GM19240 (cell line): ENCODE measurements at regions not wholly inside any gene's neighbourhood (a gene's known extent, or its start where the extent isn't known, plus 50 kb on each side); places are given as distances from the start of the nearest gene placed in this dataset.

Experiments used
- DNase-seq: peaks from one replicate; pipeline ENCODE4 v3.0.0; 2011; ENCODE audit warnings: low spot score; ENCODE audit not compliant: insufficient read length

GRCh38 chr15:95475067-95475466 lies 855.4 kb upstream of the NR2F2 start:
- DNase-seq, result no peak

GRCh38 chr15:95479308-95479707 lies 851.2 kb upstream of the NR2F2 start:
- no peak for DNase-seq

DNA sequence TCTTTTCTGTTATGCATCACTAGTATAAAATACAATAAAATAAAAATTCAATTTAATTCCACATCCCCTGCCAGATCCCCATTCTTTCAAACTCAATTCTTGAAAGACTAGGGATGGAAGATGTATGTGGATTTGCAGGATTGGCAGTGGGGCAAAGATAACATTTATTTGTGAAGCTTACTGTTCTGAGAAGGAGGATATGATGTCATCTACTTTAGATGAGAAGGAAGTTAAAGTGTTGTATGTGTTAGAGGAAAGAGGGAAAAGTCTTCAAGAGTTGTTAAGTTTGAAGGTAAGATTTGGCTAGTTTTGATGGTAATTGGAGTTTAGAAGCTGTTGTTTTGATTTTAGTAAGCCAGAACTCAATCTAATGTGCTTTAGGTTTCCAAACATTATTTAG lies 845.1 kb upstream of the NR2F2 start:
- no peak for DNase-seq

DNA sequence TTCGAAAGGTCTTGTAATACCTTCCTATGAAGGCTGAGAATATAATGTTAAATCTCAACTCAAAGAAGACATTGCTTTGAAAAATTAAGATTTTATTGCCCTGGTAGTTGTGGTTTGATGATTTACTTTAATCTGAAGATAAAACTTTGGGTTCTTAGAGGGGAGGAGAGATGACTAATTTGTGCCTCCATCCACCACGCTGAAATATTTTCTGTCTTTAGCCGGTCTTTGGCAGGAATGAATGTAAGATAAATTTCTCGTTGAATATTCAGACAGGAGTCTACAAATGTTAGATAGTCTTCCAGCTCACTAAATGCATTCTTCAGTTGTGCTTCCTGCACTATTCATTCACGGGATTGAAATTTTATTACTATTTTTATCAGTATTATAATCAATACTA lies 844.3 kb upstream of the NR2F2 start:
- DNase-seq, result no peak

DNA sequence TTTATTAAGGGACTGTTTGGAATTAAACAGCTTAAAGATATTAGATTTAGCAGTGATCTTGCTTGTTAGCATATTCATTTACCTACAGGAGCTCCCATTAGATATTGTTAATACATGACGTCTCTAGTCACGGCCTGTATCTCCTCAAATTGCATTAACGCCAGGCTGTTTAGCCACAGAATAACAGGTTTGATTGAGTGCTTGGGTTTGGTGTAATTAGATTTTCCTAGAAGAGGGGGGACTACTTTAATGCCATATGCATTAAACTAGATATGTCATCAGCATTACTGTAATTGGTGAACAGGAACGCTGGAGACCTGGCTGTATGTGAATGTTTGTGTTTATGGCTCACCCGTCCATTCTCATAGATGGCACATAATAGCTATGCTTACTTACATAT lies 841.4 kb upstream of the NR2F2 start:
- no peak for DNase-seq

- no peak for DNase-seq
Measured at GRCh38 chr15:95492388-95493070, 838.0 kb upstream of the NR2F2 start.

GRCh38 chr15:95494971-95495541 lies 835.4 kb upstream of the NR2F2 start:
- DNase-seq, result no peak

DNA sequence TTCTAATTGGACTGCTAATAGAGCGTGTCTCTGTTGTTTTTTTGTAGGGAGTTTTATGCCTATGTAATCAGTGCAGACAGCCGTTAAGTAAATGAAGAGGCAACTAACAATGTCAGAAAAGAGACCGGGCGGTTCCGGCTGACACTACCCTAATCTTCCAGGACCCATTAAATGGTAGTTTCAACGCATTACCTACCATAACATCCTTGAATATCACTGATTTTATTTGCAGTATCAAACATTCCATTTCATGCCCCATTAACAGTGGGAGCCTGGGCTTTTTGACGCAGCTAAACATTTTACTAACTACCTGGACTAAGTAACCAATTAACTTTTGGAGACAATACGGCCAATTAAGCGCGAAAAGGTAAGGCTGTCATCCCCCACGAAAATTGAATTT lies 832.9 kb upstream of the NR2F2 start:
- no peak for DNase-seq

DNA sequence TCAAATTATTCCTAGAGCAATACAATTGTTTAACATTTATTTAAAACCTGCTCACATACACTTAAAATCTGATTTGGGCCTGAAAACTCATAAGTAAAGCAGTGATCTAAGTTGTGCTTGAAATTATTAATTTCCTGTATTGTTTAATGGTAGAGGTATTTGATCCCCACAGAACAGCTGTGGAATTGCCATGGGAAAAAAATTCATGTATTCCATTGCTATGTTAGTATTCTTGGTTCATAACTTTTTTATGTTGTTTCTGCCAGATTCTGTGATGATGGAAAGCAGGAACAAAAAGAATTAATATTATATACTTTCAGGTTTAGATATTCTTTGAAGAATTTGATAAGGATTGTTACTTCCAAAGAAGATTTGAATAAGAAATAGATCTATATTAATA lies 831.5 kb upstream of the NR2F2 start:
- DNase-seq, result no peak

- DNase-seq, result no peak
Measured at GRCh38 chr15:95499397-95499796, 831.1 kb upstream of the NR2F2 start.

DNA sequence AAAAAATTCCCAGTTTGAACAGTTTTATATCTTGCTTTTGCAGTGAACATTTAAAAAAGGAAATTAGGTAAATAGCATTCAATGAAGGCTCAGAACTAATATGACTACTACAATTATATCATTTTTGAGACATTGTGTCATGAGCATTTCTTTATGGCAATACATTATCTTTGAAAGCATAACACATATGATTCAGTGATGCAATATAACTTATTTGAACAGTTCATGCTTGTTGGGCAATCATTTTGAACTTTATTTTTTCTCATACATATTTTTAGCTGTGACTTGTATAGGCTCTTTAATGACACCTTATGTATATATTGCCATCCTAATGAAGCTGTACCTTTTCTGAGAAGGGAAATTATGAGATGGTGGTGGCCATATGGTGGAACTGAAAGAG lies 828.6 kb upstream of the NR2F2 start:
- DNase-seq, result no peak

- no peak for DNase-seq
Measured at GRCh38 chr15:95503107-95503506, 827.4 kb upstream of the NR2F2 start.

GRCh38 chr15:95503640-95504225 lies 826.8 kb upstream of the NR2F2 start:
- DNase-seq, result no peak

DNA sequence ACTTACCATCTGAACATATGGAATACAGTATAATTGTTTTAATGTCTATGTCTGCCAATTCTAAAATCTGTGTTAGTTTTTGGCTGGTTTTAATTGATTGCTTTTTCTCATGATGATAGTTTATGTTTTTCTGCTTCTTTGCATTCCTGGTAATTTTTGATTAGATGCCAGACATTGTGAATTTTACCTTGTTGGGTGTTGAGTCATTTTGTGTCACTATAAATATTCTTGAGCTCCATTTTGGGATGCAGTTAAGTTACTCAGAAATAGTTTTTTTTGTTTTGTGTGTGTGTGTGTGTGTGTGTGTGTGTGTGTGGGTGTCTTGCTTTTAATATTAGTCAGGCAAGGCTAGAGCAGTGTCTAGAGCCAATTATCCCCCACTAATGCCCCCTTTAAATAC lies 818.8 kb upstream of the NR2F2 start:
- no peak for DNase-seq

- DNase-seq, result no peak
Measured at GRCh38 chr15:95512906-95513305, 817.6 kb upstream of the NR2F2 start.

DNA sequence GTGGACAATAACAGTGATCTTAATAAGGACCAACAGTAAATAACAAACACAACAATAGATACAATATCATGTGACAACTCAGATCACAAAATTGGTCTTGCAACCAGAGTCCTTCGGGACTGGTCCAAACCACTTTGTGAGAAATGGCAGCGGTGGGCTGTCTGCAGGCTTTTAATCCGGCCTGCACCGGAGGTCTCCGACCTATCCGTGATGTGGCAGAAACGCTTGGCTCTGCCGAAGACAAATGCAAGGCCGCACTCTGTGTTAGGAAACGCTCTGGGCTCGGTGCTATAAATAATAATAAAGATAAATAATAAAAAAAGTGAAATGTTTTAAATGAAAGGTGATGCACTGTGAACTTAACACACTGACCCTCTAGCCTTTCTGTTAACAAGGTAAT lies 810.6 kb upstream of the NR2F2 start:
- no peak for DNase-seq

DNA sequence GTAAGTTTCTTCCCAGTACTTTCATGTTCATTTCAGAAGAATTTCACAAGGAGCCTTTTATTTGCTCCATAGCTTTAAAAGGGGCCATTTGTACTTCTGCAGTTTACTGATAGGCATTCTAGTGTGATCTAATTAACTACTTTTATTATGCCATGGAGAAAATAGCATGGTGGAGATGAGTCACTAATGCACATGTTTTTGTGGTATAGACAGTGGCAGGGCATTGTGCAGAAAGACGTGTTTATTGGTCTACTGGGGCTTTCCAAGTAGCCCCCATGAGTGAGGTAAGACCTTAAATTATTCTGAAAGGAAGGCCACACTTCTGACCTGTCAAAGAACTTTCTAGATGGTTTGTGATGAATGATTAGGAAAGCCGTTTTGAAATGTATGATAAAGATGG lies 810.0 kb upstream of the NR2F2 start:
- DNase-seq, result no peak

DNA sequence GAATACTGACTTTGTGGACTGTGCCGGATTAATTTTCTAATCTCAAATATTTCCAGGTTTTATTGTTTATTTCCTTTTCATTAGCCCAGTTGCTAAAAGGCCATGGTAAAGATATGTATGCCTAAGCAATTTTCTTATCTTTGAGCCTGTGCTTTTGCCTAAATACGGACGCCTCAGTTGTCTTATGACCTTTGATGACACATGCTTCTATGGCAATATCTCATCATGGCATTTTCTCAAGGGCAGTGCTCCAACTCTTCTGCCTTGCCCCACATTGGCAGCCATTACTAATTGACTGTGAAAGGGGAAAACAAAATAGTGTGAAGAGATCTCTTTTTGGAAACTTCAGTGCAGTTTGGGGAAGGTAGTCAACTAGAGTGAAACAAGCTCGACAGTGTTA lies 809.6 kb upstream of the NR2F2 start:
- no peak for DNase-seq

DNA sequence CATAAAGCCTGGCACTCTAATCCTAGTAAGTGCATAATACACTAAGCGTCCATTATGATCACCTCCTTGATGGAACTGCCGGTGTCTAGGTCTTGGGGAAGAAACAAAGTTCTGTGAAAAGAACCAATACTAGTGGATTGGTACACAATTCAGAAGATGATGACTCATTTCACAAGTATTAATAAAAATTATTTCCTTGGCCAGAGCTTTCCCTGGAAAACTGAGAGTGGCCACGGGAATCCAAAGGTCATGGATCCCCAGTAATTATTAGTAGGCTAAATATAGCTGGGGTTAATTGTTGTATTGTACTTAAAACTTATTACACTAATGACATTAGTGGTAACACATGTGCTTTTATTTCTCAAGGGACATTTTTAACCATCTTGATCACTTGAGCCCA lies 808.0 kb upstream of the NR2F2 start:
- DNase-seq, result no peak

DNA sequence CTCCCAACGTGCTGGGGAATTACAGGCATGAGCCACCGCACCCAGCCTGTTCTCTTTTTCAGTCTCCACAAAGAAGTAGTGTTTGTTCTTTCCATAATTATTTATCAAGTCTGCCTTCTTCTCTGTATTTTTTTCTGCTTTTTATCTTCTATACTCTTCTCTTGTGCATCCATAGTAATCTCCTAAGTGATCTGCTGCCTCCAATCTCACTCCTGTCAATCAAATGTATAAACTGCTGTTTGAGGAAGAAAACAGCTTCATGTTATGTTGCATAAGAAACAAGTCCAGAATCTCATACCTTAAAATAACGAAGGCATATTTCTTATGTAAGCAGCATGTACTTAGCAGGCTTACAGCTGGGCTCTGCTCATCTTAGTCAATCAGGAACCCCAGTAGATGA lies 801.6 kb upstream of the NR2F2 start:
- DNase-seq, result no peak

- DNase-seq, result no peak
Measured at GRCh38 chr15:95536638-95537037, 793.9 kb upstream of the NR2F2 start.

DNA sequence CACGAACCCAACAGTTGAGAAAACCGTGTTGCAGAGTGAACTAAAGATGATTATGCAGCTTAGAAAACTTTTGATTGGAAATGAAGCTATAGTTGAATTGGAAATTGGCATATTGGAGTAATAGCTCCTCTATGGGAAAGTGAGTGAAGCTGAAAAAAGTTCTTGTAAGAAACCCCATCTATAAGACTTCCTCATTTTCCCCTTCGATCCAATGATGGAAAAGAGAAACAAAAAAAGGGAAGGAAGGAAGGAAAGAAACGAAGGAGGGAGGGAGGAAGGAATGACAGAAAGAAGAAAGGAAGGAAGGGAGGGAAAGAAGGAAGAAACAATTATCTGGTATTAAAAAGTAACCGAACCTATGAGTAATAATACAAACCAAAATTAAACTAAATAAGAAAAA lies 791.8 kb upstream of the NR2F2 start:
- DNase-seq, result no peak

GRCh38 chr15:95541301-95541700 lies 789.2 kb upstream of the NR2F2 start:
- no peak for DNase-seq
